HG03280 (cell line): ENCODE measurements at regions not wholly inside any gene's neighbourhood (a gene's known extent, or its start where the extent isn't known, plus 50 kb on each side); places are given as distances from the start of the nearest gene placed in this dataset.
"Not testable (repeated sequence)": the region's sequence is repeated elsewhere in the genome, so short reads cannot be mapped to it uniquely, and the experiment has no call there.

Experiments used
- ATAC-seq: cut with Tn5 transposase; IDR thresholded peaks from one replicate; pipeline ENCODE4 v1.9.1; 2021; ENCODE audit warnings: mild to moderate bottlenecking, moderate library complexity; ENCODE audit not compliant: unreplicated experiment

DNA sequence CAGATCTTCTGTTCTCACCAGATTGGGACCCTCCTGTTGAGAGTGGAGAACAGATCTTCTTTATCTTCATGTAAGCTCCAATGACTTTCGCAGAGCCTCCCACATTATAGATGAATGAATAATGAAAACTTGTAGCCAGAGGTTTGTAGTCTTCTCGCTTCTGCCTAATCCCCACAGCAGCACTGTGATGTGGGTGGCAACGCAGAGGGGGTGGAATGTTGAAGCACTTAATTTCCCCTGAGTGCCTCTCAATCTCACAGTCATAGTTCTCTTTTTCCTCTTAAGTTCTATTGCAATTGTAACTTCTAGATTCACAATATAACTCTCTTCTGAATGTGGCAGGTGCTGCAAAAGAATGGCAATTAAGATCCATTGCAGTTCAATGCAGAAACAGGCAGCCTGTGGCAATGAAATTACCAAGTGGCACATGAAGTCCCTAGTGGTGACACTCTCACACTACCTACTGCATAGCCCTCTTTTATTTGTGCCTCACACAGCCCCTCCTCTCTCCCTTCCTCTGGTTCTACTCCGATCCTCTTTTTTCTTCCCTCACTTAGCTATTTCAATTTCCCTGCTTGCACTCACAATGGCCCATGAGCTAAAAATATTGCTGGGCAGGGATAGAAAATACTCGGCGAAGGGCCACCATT lies 281.9 kb downstream of the UBE3D start:
- no peak for ATAC-seq

DNA sequence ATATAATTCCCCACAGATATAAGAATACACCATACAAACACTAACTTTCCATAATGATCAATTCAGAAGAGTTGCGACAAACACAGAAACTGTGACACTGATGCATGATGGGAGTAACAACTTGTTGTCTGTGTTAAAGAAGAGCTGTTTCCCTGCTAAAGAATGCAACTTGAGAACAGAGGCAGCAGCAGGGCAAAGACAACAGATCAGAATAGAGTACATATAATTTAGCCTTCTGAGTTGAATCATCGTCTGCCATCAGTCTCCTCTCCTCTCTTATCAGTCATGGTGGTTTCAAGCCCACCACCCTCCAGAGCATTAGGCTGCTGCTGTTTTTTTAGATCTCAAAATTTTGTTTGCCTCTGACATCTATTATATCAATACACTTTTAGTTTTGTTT lies 280.4 kb downstream of the UBE3D start:
- no peak for ATAC-seq

DNA sequence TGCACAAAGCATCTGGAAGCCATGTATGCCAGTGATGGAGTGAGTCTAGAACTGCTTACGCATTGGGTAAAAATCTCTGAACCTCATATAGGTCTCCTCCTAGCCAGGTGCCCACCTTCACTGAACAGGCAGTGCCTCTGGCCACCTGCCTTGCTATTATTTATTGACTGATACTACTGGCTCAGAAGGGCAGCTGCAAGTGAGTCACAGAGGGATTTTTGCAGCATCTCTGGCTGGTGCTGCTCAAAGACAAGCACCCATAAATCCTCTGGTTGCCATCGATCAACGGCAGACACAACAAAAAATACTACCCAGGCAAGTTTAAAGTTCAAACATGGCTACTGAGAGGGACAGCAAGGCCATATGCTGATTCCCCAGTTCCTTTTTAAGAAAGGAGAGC lies 279.4 kb downstream of the UBE3D start:
- no peak for ATAC-seq

DNA sequence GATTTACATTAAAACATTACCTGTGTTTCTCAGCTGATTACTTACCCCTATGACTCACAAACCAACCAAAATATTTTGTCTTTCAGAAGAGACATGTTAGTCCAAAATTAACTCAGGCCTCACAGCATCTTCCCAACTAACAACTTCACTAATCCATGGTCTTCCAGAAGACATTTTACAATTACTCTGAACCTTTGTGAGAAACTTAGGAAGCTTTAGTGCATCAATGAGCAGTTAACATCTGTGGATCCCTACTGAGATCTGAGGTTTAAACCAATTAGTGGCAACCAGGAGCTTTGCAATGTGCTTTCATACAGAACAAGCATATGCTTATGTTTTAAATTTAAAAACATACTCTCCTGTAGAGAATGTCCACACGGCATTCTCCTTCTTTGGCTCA lies 269.7 kb downstream of the UBE3D start:
- no peak for ATAC-seq

DNA sequence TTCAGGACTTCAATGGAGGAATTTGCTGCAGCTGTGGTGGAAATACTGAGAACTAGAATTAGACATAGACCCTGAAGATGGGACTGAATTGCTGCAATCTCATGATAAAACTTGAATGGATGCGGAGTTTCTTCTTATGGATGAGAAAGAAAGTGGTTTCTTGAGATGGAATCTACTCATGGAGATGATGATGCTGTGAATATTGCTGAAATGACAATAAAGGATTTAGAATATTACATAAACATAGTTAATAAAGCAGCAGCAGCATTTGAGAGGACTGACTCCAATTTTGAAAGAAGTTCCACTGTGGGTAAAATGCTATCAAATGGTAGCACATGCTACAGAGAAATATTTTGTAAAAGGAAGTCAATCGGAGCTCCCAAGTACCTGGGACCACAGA lies 264.6 kb downstream of the UBE3D start:
- ATAC-seq = no peak

DNA sequence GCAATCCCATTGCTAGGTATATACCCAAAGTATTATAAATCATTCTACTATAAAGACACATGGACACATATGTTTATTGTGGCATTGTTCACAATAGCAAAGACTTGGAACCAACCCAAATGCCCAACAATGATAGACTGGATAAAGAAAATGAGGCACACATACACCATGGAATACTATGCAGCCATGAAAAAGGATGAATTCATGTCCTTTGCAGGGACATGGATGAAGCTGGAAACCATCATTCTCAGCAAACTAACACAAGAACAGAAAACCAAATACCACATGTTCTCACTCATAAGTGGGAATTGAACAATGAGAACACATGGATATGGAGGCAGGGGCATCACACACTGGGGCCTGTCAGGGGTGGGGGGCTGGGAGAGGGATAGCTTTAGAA lies 249.4 kb downstream of the UBE3D start:
- not testable (repeated sequence) for ATAC-seq

DNA sequence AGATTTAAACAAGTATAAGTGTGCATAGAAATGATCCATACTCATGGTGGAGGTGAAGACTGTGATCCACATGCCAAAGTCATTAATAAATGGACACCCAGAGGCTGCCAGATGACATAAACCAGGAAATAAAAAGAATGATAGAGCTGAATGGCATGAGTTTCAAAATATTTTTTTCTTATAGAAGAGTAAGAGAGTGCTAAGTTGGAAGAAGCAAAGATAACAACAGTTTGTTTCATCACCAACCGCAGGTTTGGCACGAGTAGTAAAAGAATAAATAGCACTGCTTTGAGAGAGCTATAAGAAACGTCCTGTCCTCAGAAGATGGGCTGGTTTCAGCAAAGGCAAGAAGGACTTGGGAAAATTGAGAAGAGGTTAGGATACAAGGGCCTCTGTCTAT lies 246.9 kb downstream of the UBE3D start:
- ATAC-seq = no peak

DNA sequence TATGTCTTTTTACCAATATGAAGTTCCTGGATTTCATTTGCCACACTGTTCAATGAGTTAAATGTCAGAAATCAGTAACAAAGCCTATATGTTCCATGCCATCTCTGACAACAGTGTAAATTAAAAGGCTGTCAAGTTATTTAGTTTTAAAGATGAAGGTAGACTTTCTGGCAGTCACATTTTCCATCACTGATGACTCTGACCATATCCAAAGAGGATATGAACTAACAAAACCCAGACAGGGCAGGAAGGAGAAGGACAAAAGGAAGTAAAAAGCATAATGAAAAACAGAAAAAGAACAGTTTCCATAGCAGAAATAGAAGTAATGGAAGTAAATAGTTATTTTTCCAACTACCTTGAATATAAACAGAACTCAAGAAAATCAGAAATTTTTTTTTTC lies 242.3 kb downstream of the UBE3D start:
- no peak for ATAC-seq

DNA sequence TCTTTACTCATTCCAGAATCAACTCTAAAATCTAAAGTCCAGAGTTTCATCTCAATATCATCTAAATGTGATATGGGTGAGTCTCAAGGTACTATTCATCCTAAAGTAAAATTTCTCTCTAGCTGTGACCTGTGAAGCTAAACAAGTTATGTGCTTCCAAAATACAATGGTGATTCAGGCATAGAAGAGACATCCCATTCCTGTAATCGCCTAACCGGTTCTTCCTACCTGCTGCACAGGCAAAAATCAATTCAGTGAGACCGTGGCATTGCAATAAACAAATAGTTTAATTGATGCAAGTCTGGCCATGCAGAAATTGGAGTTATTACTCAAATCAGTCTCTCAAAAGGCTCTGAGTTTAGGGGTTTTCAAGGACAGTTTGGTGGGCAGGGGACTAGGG lies 232.8 kb downstream of the UBE3D start:
- ATAC-seq = no peak

DNA sequence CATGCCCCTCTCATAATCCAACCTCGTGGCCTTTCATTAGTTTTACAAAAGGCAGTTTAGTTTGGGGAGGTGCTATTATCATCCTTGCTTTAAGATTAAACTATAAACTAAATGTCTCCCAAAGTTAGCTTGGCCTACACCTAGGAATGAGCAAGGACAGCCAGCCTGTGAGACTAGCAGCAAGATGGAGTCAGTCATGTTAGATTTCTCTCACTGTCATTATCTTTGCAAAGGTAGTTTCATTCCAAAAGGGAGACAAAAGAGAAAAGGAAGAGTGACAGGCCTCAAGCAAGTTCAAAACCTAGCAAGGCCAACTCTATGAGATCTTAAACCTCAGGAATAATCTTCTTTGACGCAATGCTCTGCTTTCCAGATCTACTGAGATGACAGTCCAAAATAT lies 232.2 kb downstream of the UBE3D start:
- no peak for ATAC-seq

DNA sequence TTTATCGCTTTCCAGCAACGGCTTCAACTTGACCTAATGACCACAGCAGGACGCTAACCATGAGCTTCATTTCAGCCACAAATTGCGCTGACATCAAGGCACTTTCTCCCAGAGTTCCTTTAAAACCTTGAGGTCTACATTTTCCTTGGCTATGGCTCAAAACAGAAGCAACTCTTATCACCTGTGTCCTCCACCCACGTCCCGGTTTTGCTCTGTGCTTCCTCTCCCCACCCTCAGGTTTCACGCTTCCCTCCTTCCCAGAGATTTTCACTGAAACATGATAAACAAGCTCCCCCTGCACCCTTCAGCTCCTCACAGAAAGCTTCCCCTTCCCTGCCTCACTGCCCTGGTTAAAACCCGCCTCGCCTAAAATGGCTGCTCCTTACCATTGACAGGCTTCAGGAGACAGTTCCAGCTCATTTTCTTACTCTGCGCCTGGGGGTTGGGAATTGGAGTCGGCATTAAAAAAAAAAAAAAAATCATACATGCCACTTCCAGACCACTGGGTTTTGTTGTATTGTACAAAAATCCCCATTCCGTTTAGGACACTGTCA lies 229.5 kb downstream of the UBE3D start:
- no peak for ATAC-seq

DNA sequence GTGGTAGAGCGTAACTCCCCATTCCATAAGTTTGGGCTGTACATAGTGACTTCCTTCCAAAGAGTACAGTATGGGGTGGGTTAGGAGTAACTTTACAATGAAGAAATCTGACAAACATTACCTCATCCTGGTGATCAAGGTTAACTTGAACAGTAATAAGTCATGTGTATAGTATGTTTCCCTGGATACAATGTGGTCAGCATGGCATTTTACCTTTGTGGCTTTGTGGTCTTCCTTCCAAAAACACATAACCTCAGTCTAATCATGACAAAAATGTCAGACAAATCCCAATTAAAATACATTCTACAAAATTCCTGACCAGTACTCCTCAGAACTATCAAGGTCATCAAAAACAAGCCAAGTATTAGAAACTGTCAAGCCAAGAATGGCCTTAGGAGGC lies 225.1 kb downstream of the UBE3D start:
- no peak for ATAC-seq

DNA sequence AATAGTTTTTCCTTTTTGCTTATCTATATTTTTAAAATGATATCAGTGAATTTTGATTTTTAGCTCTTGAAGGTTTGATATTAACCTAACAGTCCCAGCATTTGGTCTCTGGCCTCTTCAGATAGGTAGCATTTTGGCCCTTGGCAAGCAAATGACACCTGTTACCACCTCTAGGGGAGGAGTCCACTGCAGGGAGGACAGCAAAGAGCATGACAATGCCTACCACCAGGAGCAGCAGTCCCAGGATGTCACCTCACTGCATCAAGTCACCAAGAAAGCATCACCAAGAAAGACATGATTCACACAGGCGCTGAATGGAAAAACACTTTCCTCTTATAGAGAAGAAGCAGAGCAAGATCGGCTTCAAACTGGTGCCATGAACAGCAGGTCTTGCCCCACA lies 224.3 kb downstream of the UBE3D start:
- no peak for ATAC-seq
